GM23338 (cell line): ENCODE measurements at regions not wholly inside any gene's neighbourhood (a gene's known extent, or its start where the extent isn't known, plus 50 kb on each side); places are given as distances from the start of the nearest gene placed in this dataset.

Experiments
- ATAC-seq: fragments of 200-7000 bp; cut with Tn5 transposase; 3 replicates; pipeline ENCODE4 v1.9.1; 2020
- DNase-seq: peaks from one replicate; pipeline ENCODE4 v3.0.0-alpha.2; 2015; ENCODE audit warnings: low spot score
- H2AFZ ChIP-seq: fragments of 200-600 bp; sonication (generic); 2 replicates; pipeline ENCODE4 v1.8.0; 2016; ENCODE audit warnings: antibody characterized with exemption, mild to moderate bottlenecking, moderate library complexity
- H3F3A ChIP-seq: fragments of 200-600 bp; sonication (generic); replicated peaks from 2 replicates; pipeline ENCODE4 v1.8.0; 2017; ENCODE audit warnings: antibody characterized with exemption, mixed run types, low read depth
- H3K27ac ChIP-seq: fragments of 200-600 bp; sonication (generic); 2 replicates; pipeline ENCODE4 v1.6.1; 2016; ENCODE audit warnings: low read depth
- H3K27me3 ChIP-seq: fragments of 200-600 bp; sonication (generic); 2 replicates; pipeline ENCODE4 v1.8.0; 2016; ENCODE audit warnings: mild to moderate bottlenecking, mixed run types, moderate library complexity; ENCODE audit not compliant: insufficient read depth
- H3K36me3 ChIP-seq: fragments of 200-600 bp; sonication (generic); 2 replicates; pipeline ENCODE4 v1.8.0; 2016; ENCODE audit warnings: mild to moderate bottlenecking; ENCODE audit not compliant: insufficient read depth
- H3K4me1 ChIP-seq: fragments of 200-600 bp; sonication (generic); 2 replicates; pipeline ENCODE4 v1.8.0; 2016; ENCODE audit warnings: mild to moderate bottlenecking, moderate library complexity; ENCODE audit not compliant: insufficient read depth
- H3K4me2 ChIP-seq: fragments of 200-600 bp; sonication (generic); 2 replicates; pipeline ENCODE4 v1.7.1; 2017; ENCODE audit warnings: mixed run types
- H3K4me3 ChIP-seq: fragments of 200-600 bp; sonication (generic); 2 replicates; pipeline ENCODE4 v1.6.1; 2016; ENCODE audit warnings: mixed run types
- H3K79me2 ChIP-seq: fragments of 200-600 bp; sonication (generic); replicated peaks from 2 replicates; pipeline ENCODE4 v1.8.0; 2017; ENCODE audit warnings: mild to moderate bottlenecking; ENCODE audit not compliant: insufficient read depth
- H3K9me2 ChIP-seq: fragments of 200-600 bp; sonication (generic); 2 replicates; pipeline ENCODE4 v1.8.0; 2017; ENCODE audit not compliant: insufficient read depth
- H4K20me1 ChIP-seq: fragments of 200-600 bp; sonication (generic); replicated peaks from 2 replicates; pipeline ENCODE4 v1.8.0; 2017; ENCODE audit warnings: mild to moderate bottlenecking; ENCODE audit not compliant: insufficient read depth
- H3K27ac Mint-ChIP-seq: 2 replicates; pipeline ENCODE4 v1.8.0; 2020; ENCODE audit warnings: inconsistent platforms, mild to moderate bottlenecking, moderate library complexity, mixed read lengths
- H3K27me3 Mint-ChIP-seq: 3 replicates; pipeline ENCODE4 v1.8.0; 2022; ENCODE audit warnings: low read depth, mild to moderate bottlenecking, moderate library complexity, mixed read lengths, inconsistent platforms; ENCODE audit not compliant: insufficient read depth, poor library complexity
- H3K36me3 Mint-ChIP-seq: 3 replicates; pipeline ENCODE4 v1.8.0; 2021; ENCODE audit warnings: low read depth, mild to moderate bottlenecking, inconsistent platforms, moderate library complexity, mixed read lengths
- H3K4me1 Mint-ChIP-seq: 3 replicates; pipeline ENCODE4 v1.8.0; 2020; ENCODE audit warnings: mild to moderate bottlenecking, inconsistent platforms, mixed read lengths
- H3K4me3 Mint-ChIP-seq: 3 replicates; pipeline ENCODE4 v1.8.0; 2021; ENCODE audit warnings: moderate library complexity, mild to moderate bottlenecking, inconsistent platforms, mixed read lengths
- H3K9me3 Mint-ChIP-seq: 3 replicates; pipeline ENCODE4 v1.8.0; 2020; ENCODE audit warnings: moderate library complexity, mild to moderate bottlenecking, inconsistent platforms, mixed read lengths
- CREB1 ChIP-seq: fragments of 250-450 bp; sonication (Bioruptor Pico); IDR thresholded peaks from 2 replicates; pipeline ENCODE4 v1.5.0; 2020; ENCODE audit warnings: low read depth, mild to moderate bottlenecking, moderate library complexity
- CTCF ChIP-seq, 2 experiments: fragments of 200-600 bp in 1 of 2; sonication (generic) in 1 of 2; conservative IDR thresholded peaks; 2 replicates each; pipeline versions ENCODE4 v1.5.1 to v1.6.1; 2016 to 2017; ENCODE audit warnings: antibody characterized with exemption in 2 of 2, low read depth in 2 of 2, mild to moderate bottlenecking in 2 of 2, moderate library complexity in 1 of 2
- ETS1 ChIP-seq: IDR thresholded peaks from 2 replicates; pipeline ENCODE4 v1.6.1; 2016; ENCODE audit warnings: antibody characterized with exemption
- EZH2 ChIP-seq: fragments of 200-600 bp; sonication (generic); IDR thresholded peaks from one replicate; pipeline ENCODE4 v1.8.0; 2017; ENCODE audit warnings: antibody characterized with exemption, mild to moderate bottlenecking, low read depth; ENCODE audit not compliant: unreplicated experiment
- EZH2phosphoT487 ChIP-seq: fragments of 200-600 bp; sonication (generic); IDR thresholded peaks from one replicate; pipeline ENCODE4 v1.8.1; 2018; ENCODE audit warnings: antibody characterized with exemption; ENCODE audit not compliant: unreplicated experiment
- JUNB ChIP-seq: IDR thresholded peaks from one replicate; pipeline ENCODE4 v1.6.1; 2016; ENCODE audit warnings: antibody characterized with exemption; ENCODE audit not compliant: unreplicated experiment
- NANOG ChIP-seq: IDR thresholded peaks from 2 replicates; pipeline ENCODE4 v1.6.1; 2016; ENCODE audit warnings: antibody characterized with exemption, borderline replicate concordance
- POLR2AphosphoS5 ChIP-seq: IDR thresholded peaks from 2 replicates; pipeline ENCODE4 v1.6.1; 2016; ENCODE audit warnings: antibody characterized with exemption, low read depth
- STAT1 ChIP-seq: IDR thresholded peaks from one replicate; pipeline ENCODE4 v1.6.1; 2016; ENCODE audit warnings: antibody characterized with exemption; ENCODE audit not compliant: unreplicated experiment
- ZNF114 ChIP-seq: fragments of 250-450 bp; sonication (Bioruptor Pico); IDR thresholded peaks from 2 replicates; pipeline ENCODE4 v1.5.0; 2020; ENCODE audit warnings: mild to moderate bottlenecking, moderate library complexity
- TF ChIP-seq, protein P1 (sequence below): fragments of 250-450 bp; sonication (Bioruptor Pico); IDR thresholded peaks from 2 replicates; pipeline ENCODE4 v1.5.0; 2020; ENCODE audit warnings: mild to moderate bottlenecking, moderate library complexity
- TF ChIP-seq, protein P2 (sequence below): IDR thresholded peaks from one replicate; pipeline ENCODE4 v1.6.1; 2018; ENCODE audit warnings: antibody characterized with exemption; ENCODE audit not compliant: unreplicated experiment

- TF ChIP-seq, protein P1, sequence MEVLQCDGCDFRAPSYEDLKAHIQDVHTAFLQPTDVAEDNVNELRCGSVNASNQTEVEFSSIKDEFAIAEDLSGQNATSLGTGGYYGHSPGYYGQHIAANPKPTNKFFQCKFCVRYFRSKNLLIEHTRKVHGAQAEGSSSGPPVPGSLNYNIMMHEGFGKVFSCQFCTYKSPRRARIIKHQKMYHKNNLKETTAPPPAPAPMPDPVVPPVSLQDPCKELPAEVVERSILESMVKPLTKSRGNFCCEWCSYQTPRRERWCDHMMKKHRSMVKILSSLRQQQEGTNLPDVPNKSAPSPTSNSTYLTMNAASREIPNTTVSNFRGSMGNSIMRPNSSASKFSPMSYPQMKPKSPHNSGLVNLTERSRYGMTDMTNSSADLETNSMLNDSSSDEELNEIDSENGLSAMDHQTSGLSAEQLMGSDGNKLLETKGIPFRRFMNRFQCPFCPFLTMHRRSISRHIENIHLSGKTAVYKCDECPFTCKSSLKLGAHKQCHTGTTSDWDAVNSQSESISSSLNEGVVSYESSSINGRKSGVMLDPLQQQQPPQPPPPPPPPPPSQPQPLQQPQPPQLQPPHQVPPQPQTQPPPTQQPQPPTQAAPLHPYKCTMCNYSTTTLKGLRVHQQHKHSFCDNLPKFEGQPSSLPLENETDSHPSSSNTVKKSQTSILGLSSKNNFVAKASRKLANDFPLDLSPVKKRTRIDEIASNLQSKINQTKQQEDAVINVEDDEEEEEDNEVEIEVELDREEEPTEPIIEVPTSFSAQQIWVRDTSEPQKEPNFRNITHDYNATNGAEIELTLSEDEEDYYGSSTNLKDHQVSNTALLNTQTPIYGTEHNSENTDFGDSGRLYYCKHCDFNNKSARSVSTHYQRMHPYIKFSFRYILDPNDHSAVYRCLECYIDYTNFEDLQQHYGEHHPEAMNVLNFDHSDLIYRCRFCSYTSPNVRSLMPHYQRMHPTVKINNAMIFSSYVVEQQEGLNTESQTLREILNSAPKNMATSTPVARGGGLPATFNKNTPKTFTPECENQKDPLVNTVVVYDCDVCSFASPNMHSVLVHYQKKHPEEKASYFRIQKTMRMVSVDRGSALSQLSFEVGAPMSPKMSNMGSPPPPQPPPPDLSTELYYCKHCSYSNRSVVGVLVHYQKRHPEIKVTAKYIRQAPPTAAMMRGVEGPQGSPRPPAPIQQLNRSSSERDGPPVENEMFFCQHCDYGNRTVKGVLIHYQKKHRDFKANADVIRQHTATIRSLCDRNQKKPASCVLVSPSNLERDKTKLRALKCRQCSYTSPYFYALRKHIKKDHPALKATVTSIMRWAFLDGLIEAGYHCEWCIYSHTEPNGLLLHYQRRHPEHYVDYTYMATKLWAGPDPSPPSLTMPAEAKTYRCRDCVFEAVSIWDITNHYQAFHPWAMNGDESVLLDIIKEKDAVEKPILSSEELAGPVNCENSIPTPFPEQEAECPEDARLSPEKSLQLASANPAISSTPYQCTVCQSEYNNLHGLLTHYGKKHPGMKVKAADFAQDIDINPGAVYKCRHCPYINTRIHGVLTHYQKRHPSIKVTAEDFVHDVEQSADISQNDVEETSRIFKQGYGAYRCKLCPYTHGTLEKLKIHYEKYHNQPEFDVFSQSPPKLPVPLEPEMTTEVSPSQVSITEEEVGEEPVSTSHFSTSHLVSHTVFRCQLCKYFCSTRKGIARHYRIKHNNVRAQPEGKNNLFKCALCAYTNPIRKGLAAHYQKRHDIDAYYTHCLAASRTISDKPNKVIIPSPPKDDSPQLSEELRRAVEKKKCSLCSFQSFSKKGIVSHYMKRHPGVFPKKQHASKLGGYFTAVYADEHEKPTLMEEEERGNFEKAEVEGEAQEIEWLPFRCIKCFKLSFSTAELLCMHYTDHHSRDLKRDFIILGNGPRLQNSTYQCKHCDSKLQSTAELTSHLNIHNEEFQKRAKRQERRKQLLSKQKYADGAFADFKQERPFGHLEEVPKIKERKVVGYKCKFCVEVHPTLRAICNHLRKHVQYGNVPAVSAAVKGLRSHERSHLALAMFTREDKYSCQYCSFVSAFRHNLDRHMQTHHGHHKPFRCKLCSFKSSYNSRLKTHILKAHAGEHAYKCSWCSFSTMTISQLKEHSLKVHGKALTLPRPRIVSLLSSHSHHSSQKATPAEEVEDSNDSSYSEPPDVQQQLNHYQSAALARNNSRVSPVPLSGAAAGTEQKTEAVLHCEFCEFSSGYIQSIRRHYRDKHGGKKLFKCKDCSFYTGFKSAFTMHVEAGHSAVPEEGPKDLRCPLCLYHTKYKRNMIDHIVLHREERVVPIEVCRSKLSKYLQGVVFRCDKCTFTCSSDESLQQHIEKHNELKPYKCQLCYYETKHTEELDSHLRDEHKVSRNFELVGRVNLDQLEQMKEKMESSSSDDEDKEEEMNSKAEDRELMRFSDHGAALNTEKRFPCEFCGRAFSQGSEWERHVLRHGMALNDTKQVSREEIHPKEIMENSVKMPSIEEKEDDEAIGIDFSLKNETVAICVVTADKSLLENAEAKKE, result no peak
- TF ChIP-seq ZNF114 (CRISPR knock-in tag) (no peak), CTCF (conservative IDR thresholded peaks at IDR 0.05; ENCODE audit: low read depth in 2 of 2) (no peak), POLR2AphosphoS5 (no peak), CREB1 (CRISPR knock-in tag) (no peak)
These were observed 1162.0 kb upstream of the SLC39A10 start (continued) for GRCh38 chr2:194495046-194495445.

DNA sequence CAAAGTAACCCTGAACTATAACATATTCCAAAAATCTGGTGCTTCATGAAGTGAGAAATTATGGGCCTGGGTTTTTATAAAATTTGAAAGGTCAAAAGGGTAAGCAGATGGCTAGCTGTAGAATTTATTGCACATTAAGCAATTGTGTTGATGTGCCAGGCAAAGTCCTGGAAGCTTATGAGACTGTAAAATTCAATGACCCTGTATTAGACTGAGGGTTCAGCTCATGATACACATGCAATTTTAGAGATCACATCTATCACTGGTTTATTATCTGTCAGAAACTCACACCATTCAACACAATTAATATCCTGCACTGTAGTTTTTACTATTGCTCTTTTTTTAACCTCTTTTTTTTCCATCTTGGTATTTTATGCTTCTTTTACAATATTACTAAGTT is 1162.6 kb upstream of the SLC39A10 start:
- H3K4me2 ChIP-seq, result no peak overlapping the region
- no peaks in the 10 kb centered on the region for H3K27me3 ChIP-seq
- no peak for ATAC-seq
- H4K20me1 ChIP-seq, result no peaks in the 10 kb centered on the region
- no peak overlapping the region for H2AFZ ChIP-seq
- no peaks in the 10 kb centered on the region for H3K79me2 ChIP-seq
- no peaks in the 10 kb centered on the region for H3K36me3 Mint-ChIP-seq
- H3K4me3 Mint-ChIP-seq, result no peak overlapping the region
- no peaks in the 10 kb centered on the region for H3K9me2 ChIP-seq
- no peaks in the 10 kb centered on the region for H3K4me1 Mint-ChIP-seq
- H3K27ac ChIP-seq, result no peak overlapping the region
- no peak overlapping the region for H3K4me3 ChIP-seq
- DNase-seq, result no peak
- no peaks in the 10 kb centered on the region for H3K4me1 ChIP-seq
- H3F3A ChIP-seq, result no peaks in the 10 kb centered on the region
- no peak overlapping the region for H3K27ac Mint-ChIP-seq
- H3K27me3 Mint-ChIP-seq, result no peaks in the 10 kb centered on the region
- no peaks in the 10 kb centered on the region for H3K36me3 ChIP-seq
- no peaks in the 10 kb centered on the region for H3K9me3 Mint-ChIP-seq
- TF ChIP-seq NANOG (no peak), CREB1 (CRISPR knock-in tag) (no peak), ETS1 (no peak), EZH2 (no peak), ZNF114 (CRISPR knock-in tag) (no peak), JUNB (no peak), EZH2phosphoT487 (no peak), STAT1 (no peak)
- TF ChIP-seq, protein P2, sequence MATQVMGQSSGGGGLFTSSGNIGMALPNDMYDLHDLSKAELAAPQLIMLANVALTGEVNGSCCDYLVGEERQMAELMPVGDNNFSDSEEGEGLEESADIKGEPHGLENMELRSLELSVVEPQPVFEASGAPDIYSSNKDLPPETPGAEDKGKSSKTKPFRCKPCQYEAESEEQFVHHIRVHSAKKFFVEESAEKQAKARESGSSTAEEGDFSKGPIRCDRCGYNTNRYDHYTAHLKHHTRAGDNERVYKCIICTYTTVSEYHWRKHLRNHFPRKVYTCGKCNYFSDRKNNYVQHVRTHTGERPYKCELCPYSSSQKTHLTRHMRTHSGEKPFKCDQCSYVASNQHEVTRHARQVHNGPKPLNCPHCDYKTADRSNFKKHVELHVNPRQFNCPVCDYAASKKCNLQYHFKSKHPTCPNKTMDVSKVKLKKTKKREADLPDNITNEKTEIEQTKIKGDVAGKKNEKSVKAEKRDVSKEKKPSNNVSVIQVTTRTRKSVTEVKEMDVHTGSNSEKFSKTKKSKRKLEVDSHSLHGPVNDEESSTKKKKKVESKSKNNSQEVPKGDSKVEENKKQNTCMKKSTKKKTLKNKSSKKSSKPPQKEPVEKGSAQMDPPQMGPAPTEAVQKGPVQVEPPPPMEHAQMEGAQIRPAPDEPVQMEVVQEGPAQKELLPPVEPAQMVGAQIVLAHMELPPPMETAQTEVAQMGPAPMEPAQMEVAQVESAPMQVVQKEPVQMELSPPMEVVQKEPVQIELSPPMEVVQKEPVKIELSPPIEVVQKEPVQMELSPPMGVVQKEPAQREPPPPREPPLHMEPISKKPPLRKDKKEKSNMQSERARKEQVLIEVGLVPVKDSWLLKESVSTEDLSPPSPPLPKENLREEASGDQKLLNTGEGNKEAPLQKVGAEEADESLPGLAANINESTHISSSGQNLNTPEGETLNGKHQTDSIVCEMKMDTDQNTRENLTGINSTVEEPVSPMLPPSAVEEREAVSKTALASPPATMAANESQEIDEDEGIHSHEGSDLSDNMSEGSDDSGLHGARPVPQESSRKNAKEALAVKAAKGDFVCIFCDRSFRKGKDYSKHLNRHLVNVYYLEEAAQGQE, result no peak
